ENCODE measurements at regions not wholly inside any gene's neighbourhood (a gene's known extent, or its start where the extent isn't known, plus 50 kb on each side); places are given as distances from the start of the nearest gene placed in this dataset.
"Not testable (repeated sequence)": the region's sequence is repeated elsewhere in the genome, so short reads cannot be mapped to it uniquely, and the experiment has no call there.

DNA sequence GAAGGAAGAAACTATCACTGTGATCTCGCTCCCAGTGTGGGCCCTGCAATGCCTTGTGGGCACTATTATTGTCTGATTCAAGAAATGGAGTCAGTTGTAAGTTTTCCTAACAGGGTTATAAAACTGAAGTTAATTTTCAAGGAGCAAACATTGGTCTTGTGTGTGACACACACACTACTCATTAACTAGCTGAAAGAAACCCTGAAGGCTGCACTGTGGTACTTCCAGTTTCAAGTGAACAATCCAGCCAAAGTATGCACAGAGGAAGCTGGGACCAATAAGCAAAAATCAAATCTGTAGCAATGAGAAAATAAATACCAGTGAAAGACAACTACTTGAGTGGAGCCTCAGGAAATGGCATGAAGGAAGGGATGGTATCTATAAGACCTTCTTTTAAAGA is 506.6 kb upstream of the POT1 start:
- DNase-seq, result no peak

DNA sequence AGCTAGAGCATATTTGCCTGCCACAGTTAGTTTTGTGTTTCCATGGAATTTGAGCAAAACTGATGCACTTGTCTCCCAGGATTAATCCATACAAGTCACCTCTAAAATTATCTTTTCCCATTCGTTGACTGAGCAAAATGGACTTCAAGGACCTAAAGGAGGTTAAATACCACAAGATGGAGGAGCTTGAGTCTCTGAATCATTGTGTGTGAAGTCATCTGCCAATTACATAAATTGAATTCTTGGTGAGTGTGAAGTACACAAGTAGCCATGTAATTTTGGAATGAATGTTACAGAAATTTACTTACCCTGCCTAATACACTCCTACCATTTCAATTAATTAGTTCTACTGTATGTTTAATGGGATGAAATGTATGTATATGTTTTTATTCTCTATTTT is 501.7 kb upstream of the POT1 start:
- DNase-seq, result no peak

DNA sequence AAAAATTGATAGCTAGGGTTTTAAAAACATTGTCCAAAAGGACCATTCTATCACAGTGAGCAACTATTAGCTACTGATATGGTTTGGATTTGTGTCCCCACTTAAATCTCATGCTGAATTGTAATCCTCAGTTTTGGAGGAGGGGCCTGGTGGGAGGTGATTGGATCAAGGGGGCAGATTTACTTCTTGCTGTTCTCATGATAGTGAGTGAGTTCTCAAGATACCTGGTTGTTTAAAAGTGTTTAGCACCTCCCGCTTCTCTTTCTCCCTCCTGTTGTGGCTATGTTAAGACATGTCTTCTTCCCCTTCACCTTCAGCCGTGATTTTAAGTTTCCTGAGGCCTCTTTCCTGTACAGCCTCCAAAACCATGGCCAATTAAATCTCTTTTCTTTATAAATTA is 500.4 kb upstream of the POT1 start:
- no peak for DNase-seq

DNA sequence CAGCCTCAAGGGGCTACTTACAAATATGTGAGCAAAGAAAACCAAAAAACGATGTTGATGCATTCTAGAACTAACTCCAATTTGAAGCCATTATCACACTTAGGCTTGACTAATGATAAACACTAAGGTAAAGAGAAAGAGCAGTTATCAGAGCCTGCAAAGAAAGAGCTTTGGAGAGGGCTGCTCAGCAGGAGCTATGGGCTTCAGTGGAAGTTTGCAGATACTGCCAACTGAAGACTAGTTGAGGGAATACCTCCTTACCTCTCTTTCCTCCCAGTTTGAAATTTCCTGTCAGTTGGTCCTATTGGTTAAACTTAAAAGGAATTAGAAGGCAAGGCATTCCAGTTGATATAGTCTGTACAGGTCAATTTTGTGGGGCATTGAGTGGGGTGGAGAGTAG is 498.1 kb upstream of the POT1 start:
- DNase-seq, result no peak

DNA sequence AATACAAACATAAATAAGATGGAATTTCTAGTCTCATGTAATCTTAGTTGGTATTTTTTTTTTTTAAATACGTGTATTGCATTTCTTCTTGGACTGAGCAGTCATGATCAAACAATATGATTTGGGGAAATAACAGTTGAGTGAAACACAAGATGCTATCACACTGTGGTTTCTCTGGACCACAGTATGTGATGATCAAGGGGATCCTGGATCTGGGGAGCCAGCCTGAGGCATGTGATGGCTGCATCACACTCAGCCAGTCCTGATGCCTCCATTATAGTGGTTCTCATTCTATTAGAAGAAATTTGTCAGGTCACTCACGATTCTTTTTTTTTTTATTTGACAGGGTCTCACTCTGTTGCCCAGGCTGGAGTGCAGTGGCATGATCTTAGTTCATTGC is 495.9 kb upstream of the POT1 start:
- no peak for DNase-seq

DNA sequence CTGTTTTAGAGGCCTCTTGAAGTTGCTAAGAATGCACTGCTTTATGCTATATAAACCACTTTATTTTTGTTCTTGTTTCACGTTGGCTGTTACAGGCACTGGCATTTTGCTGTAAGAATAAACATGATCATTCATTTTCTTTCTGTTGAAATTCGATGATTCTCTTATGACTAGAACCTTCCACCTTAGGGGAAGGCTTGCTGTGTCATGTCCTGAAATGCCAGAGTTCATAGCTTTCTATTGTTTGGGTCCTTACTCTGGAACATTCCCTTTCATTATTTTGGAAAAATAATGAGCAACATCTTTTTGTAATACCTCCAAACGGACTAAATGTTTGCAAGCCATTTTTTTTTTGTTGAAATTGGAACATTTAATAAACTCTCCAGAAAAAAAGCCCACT is 495.1 kb upstream of the POT1 start:
- DNase-seq, result no peak

DNA sequence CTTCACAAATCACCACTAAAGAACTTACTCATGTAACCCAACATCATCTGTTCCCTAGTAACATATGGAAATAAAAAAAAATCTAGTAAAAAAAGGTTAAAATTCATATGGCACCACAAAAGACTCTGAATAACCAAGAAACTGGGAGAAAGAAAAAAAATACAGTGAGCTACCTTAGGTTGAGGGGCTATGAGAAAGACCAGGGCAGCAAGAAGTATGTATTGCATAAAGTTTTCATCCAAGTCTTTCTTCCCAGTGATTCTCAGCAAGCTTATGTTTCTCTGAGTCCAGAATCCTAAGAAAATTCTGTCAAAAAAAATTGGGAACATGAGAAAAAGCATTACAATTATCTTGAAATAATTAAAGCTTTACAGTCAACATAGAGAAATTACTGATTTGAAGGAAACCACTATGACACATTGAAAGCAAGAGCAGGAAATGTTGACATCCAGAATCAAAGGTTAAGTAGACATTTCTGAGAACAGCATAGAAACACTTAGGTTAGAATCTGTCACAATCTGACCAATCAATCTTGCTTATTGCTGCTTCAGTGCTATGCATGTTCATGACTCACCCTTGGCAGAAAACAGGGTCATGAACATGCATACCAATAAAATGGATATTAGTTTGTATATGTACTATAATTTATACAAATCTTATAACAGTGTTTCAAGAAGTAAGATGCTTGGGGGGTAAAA is 494.0 kb upstream of the POT1 start:
- no peak for DNase-seq

DNA sequence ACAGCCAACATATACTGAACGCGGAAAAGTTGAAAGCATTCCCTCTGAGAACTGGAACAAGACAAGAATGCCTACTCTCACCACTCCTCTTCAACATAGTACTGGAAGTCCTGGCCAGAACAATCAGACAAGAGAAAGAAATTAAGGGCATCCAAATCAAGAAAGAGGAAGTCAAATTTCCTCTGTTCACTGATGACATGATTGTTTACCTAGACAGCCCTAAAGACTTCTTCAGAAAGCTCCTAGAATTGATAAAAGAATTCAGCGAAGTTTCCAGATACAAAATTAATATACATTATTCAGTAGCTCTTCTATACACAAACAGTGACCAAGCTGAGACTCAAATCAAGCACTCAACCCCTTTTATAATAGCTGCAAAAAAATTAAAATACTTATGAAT is 491.8 kb upstream of the POT1 start:
- not testable (repeated sequence) for DNase-seq

DNA sequence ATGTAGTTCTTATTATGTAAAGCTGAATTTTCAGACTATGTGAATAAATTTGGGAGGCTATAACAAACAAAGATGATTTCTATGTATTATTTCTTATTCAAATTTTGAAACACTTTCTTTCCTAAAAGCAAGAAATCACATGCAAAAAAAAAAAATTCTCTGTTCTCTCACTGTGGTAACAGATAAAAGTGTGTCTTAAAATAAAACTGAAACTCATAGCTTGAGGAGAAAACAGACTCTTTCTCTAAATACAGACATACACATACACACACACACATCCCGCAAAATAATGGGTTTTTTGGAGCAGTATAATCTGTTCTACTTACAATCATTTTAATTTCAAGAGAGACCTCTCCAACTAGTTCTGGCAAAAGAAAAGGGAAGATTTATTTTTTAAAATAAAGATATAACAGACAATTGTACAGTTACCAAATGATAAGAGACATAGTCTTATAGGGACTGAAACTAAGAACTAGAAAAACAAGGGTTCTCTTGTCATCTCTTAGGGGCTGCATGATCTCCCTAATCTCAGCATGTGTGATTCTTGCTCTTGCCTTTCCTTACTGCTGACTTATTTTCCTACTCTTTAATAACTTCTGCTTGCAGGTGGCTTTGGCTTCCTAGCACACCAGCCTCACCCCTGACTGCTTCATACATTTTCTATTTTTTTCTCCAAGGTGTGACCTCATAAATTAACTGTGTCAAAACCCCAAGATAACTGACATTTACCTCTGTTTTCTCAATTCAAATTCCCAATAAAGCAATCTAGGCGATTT is 483.5 kb upstream of the POT1 start:
- DNase-seq, result no peak

DNA sequence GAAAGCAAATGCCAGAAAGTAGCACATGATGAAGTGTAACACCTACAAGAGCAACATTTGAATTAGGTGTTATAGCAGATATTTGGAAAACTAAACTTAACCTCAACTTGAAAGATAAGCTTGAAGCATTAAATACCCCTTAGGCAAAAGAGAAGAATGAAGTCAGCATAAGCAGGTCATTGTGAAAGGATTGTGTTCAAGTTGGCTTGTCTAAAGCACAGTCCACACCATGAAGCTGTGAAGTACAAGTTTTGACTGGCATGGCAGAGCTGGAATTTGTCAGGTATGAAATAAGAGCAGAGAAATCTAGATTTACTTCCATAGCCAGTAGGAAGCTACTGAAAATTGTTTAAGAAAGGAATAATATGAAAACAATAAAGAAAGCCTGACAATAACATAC is 480.3 kb upstream of the POT1 start:
- DNase-seq, result no peak

DNA sequence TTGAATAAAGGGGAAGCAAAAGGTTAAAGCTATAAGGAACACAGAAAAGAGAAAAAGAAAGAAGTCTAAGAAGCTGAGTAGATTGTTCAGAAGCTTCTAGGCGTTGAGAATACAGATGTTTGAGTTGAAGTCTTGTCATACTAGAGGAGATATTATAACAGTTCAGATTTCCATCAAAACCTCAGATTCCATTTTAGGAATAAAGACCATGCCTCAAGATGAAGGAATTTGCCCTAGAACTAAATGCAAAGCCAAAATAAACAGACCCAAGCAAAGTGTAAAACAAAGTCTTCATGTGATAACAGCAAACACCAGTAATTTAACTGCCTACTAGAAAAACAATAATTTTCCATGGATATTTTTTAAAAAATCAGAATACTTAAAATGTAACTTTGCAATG is 476.5 kb upstream of the POT1 start:
- DNase-seq, result no peak

DNA sequence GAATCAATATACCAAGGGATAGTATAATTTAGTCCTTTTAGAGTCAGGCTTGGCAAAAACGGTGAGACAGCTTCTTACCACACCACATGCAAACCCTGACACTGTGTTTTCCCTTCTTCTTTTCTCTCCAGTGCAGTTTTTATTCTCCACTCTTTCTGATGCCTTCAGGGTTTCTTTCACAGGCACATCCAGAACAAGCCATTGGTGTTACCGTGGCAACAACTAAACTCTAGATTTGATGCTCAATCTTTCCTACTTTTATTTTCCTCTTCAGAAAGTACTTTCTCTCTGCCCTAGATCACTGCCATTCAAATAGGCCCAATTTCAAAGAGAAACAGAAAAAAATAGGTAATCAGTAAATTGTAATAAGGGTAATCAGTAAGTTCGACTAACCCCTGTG is 469.8 kb upstream of the POT1 start:
- DNase-seq, result no peak

DNA sequence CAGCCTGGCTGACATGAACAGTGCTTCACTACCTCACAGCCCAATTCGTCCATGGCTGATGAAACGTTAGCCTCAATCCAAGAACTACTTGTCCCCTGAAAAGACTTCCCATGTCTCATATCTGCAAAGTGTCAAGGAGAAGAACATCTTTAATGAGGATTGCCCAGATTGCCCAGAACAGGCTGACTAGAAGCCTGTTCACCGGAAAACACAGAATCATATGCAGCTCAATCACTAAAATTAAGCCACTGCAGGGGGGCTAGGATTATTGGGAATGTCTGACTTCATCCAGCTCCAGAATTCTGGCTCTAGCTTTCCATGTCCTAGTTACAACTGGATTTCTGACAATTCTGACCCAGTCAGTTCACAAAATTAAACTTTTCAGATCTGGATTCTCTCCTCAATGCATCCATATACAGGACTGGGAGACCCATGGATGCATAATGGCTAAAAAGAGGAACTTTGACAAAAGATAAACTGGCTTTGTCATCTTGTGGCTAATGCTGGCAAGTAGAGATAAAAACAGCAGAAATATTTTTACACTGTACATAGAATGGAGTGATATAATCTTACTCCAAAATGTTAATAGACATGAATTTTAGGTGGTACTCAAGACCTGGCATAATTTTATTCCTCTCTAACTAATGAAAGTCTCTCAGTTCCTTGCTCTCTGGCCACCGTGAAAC is 467.0 kb upstream of the POT1 start:
- no peak for DNase-seq

DNA sequence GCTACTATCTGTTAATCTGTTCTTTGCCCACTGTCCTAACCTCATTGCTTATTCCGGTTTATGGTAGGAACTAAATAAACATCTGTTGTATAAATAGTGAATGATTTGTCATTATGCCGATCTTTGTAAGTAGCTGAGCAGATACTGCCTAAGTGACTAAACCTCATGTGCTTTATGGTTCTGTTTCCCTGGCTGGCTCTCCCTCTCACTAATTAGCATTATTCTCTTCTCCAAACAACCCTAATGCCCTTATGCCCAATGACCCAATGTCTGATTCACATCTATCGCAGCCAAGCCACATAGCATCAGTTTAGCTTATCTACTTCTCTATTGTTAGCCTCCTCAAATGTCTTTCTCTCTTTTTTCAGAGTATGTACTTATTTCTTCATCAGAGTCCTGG is 462.3 kb upstream of the POT1 start:
- no peak for DNase-seq

DNA sequence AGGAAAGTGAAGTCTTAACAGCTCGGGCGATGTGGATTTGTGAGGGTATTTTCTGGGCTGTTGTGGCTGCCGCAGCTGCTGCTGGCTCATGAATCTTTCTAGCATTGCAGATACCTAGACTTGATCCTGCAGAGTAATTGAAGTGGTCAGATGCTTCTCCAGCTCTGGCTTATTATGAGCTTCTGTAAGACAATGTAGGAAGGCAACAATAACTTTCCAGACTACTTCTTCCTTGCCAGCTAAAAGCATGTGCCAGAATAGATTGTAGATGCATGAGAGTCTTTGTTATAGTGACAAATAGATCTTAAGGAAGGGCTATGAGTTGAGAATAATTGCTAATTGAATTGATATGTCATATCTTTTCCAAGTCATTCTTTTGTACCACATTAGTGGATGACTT is 461.4 kb upstream of the POT1 start:
- DNase-seq, result no peak

DNA sequence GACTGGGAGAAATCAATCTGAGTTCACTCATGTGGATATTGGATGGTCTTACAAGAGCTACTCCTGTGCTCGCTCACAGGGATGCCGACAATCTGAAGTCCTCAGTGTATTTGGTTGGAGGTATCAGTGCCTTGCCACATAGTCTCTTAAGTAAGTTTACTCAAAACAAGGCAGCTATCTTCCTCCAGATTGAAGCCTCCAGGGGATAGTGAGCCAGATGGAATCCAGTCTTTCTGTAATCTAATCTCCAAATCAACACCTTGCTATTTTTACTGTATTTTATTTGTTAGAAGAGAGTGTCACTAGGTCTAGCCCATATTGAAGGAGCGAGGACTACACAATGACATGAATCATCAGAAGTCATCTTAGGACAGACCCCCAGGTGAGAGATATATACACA is 456.6 kb upstream of the POT1 start:
- DNase-seq, result no peak

DNA sequence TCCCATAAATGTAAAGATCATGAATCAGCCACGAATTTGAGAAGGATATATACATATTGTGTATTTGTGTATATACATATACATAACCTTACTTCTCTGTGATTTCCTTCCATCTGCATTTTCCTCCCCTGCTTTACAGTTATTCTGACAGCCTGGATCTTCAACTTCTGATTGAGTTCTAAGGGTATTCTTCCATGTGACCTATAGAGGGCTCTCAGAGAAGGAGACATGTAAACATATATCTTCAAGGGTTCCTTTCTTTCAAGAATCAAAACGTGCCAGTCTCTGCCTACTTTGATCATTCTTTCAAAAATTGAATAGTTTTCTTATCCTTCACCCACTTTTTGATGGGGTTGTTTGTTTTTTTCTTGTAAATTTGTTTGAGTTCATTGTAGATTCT is 453.7 kb upstream of the POT1 start:
- no peak for DNase-seq

DNA sequence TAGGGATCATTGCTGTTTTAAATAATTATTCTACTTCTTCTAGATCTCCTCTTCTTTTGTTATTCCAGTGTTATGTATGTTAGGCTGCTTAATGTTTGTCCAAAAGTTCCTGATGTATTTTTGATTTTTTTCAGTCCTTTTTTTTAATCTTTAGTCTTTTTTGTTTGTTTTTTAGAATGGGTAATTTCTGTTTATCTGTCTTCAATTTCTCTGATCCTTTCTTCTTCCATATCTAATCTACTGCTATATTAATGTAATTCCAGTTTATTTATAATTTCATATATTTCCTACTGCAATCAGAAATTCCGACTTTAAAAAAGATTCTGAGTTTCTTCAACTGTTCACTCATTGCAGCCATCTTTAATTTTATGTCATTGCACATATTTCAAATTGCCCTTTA is 452.8 kb upstream of the POT1 start:
- DNase-seq, result no peak

DNA sequence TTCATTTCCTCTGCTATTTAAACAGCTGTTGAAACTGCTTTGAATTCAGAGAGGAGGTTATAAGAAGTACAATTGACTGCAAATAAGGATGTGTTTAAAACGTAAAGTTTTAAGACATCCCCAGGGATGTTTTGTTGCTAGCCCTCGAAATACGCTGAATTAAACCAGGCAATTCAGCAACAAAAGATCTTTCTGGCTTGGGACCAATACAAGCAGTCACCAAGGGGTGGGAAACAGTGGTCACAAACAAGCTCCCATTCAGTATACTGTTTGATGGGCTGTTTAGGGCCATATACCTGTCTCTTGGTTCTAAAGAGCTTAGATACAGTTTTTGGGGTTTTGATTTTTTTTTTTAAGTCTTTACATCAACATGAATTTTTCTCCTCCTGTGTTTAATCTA is 446.3 kb upstream of the POT1 start:
- DNase-seq, result peak; percentile 37

DNA sequence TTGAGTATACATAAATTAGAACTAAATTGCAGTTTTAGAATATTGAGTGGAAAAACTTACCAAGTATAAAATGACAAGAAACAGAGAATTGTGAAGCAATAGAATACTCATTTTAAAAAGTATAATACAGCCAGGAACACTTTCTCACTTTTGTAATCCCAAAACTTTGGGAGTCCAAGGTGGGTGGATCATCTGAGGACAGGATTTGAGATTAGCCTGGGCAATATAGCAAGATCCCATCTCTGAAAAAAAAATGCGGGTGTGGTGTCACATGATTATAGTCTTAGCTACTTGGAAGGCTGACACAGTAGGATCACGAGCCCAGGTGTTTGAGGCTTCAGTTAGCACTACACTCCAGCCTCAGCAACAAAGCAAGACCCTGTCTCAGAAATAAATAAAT is 440.9 kb upstream of the POT1 start:
- no peak for DNase-seq

DNA sequence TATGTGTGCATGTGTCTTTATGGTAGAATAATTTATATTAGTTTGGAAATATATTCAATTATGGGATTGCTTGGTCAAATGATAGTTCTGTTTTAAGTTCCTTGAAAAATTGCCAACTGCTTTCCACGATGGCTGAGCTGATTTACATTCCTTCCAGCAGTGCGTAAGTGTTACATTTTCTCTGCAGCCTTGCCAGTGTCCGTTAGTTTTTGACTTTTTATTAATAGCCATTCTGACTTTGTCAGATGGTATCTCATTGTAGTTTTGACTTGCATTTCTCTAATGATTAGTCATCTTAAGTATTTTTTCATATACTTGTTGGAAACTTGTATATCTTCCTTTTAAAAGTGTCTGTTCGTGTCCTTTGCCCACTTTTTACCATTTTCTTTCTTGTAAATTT is 434.2 kb upstream of the POT1 start:
- no peak for DNase-seq

DNA sequence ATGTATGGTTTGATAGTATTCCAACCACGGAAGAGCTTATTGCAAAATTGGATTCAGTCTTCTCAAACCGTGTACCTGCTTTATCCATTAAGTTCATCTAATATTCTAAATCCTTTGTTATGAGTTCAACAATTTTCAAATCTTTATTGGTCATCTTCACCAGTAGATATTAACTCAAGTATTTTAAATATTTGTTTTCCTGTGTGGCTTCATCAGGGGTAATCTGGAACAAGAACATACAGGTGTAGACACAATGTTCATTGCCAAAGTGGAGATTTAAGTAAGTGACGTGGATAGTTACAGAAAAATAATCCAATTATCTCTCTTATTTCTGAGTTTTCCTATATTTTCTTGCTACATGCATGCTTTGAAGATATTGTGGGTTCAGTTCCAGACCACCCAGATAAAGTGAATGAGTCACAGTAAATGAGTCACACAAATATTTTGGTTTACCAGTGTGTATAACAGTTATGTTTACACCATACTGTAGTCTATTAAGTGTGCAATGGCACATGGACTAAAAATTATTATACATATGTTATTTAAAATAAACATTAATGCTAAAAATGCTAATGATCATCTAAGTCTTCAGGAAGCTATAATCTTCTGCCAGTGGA is 429.0 kb upstream of the POT1 start:
- DNase-seq, result no peak

DNA sequence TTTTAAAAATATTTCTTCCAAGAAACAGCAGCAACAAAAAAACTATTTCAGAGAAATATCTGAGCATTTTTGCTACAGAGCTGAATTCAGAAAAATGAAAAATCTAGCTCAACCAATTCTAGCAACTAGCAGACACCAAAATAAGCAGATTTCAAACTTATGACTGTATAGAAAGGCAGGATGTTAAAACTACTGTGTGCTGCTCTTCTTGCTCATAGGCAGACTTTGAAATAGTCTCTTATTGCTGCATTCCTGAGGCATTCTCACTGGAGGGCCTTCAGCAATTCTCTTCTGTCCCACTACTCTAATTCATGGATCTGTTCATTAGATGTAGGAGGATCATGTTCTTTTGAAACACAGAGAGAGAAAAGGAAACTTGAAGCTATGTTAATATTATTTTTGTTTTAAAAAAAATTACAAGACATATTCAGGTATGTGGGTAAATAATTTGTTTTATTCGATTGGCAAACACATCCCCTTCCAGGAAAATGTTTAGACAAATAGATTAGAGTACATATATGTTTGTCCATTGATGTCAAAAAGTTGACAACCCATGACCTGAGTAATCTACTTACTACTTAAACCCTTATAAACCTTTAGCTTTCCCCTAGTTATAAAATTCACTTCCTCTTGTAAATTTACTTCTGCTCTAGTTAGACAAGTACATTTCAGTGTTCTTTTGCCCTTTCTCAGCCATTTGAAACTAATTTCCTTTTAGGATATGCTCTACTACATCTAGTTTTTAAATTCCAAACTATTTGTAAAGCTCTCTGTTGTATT is 428.2 kb upstream of the POT1 start:
- no peak for DNase-seq

Data from NCI-H1105 treated with DMSO at 0.1 percent for 48 hours (cell line).